ENCODE measurements at regions not wholly inside any gene's neighbourhood (a gene's known extent, or its start where the extent isn't known, plus 50 kb on each side); places are given as distances from the start of the nearest gene placed in this dataset.
A peak's percentile ranks its signal among the peaks of the same experiment; 100 is the strongest.

DNA sequence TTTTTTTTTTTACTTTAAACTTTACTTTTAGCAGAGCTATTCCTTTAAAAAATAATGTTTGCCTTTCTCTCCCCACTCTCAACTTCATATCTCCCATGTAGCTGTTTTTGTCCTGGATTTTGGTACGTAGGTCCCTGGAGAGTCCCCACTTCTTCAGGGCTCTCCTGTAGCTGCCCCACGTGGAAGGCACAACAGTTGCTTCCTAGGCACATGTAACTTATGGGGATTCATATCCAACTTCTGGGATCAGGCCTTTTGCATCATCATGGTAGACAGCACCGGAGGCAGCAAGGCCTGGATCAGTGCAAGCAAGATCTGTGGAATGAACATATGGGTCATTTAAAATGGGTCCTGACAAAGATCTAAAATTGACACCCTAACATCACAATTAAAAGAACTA is 95.7 kb downstream of the ACAA2 start:
- Histone ChIP-seq H3K36me3 (ENCODE audit: control insufficient read depth, insufficient read depth, low read length) (no peaks in the 10 kb centered on the region), H3K27me3 (ENCODE audit: control insufficient read depth, insufficient read depth, low read length) (no peaks in the 10 kb centered on the region), H3K9me3 (ENCODE audit: control insufficient read depth, insufficient read depth, low read depth, low read length) (no peaks in the 10 kb centered on the region), H3K27ac (ENCODE audit: low read depth, low read length) (no peak overlapping the region), H3K4me1 (ENCODE audit: control insufficient read depth, insufficient read depth, low read length) (no peaks in the 10 kb centered on the region), H3K9ac (ENCODE audit: low read length) (no peak overlapping the region), H3K4me3 (ENCODE audit: low read depth, low read length) (no peak overlapping the region)

DNA sequence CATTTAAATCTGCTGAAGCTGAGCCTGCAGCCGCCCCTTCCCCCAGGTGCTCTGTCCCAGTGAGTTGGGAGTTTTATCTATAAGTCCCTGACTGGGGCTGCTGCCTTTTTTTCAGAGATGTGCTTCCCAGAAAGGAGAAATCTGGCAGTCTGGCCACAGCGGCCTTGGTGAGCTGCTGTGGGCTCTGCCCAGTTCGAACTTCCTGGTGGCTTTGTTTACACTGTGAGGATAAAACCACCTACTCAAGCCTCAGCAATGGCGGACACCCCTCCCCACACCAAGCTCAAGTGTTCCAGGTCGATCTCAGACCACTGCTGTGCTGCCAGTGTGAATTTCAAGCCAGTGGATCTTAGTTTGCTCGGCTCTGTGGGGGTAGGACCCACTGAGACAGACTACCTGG is 97.3 kb downstream of the ACAA2 start:
- Histone ChIP-seq H3K4me1 (ENCODE audit: control insufficient read depth, insufficient read depth, low read length) (no peaks in the 10 kb centered on the region), H3K27me3 (ENCODE audit: control insufficient read depth, insufficient read depth, low read length) (no peaks in the 10 kb centered on the region), H3K9me3 (ENCODE audit: control insufficient read depth, insufficient read depth, low read depth, low read length) (no peaks in the 10 kb centered on the region), H3K27ac (ENCODE audit: low read depth, low read length) (no peak overlapping the region), H3K9ac (ENCODE audit: low read length) (no peak overlapping the region), H3K4me3 (ENCODE audit: low read depth, low read length) (no peak overlapping the region), H3K36me3 (ENCODE audit: control insufficient read depth, insufficient read depth, low read length) (no peaks in the 10 kb centered on the region)

DNA sequence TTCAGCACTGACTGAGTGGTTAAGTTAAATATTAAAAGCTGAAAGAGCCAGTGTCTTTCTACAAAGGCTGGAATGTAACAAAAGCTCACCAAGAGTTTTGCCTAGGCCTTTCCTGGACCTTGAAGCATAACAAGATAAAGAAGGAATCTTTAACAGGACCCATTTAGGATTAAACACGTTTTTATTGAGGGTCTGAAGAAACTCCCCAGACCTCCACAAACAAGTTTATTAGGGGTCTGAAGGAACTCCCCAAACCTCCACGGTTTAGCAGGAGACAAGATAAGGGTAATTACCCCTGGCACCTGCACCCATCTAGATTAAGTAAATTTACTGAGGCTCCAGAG is 104.0 kb downstream of the ACAA2 start:
- Histone ChIP-seq H3K36me3 (ENCODE audit: control insufficient read depth, insufficient read depth, low read length) (no peaks in the 10 kb centered on the region), H3K4me1 (ENCODE audit: control insufficient read depth, insufficient read depth, low read length) (no peaks in the 10 kb centered on the region; the same call in 1 of the 2 replicates), H3K27me3 (ENCODE audit: control insufficient read depth, insufficient read depth, low read length) (no peaks in the 10 kb centered on the region), H3K9me3 (ENCODE audit: control insufficient read depth, insufficient read depth, low read depth, low read length) (no peaks in the 10 kb centered on the region), H3K27ac (ENCODE audit: low read depth, low read length) (no peak overlapping the region), H3K9ac (ENCODE audit: low read length) (no peak overlapping the region), H3K4me3 (ENCODE audit: low read depth, low read length) (no peak overlapping the region)

DNA sequence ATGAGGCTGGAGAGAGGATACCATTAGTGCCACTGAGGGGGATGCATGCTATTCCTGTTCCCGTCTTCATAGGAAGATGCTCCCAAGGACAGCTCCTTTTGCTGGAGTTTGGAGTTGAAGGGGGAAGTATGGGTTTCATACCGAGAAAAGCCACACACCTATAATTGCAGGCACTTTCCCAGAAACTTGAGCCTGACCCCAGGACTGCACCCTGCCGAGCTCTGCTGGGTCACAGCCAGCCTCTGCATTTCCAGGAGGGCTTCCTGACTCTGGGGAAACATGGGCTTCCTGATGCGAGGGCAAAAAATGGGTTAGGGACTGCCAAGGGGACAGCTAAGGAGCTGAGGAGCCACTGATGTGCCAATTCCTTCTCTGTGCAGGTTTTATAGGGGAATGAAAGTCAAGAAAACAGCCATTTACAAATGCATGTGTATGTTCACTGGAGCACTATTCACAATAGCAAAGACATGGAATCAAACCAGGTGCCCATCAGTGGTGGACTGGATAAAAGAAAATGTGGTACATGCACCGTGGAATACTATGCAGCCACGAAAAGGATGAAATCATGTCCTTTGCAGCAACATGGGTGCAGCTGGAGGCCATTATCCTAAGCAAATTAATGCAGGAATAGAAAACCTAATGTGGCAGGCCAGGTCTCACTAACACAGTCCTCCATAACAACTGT is 104.5 kb downstream of the ACAA2 start:
- no peaks in the 10 kb centered on the region for H3K36me3 ChIP-seq (ENCODE audit: control insufficient read depth, insufficient read depth, low read length)
- H3K4me1 ChIP-seq (ENCODE audit: control insufficient read depth, insufficient read depth, low read length) = no peaks in the 10 kb centered on the region; the same call in 1 of the 2 replicates
- H3K9ac ChIP-seq (ENCODE audit: low read length) = no peak overlapping the region
- H3K27me3 ChIP-seq (ENCODE audit: control insufficient read depth, insufficient read depth, low read length) = no peaks in the 10 kb centered on the region
- H3K4me3 ChIP-seq (ENCODE audit: low read depth, low read length) = no peak overlapping the region
- no peaks in the 10 kb centered on the region for H3K9me3 ChIP-seq (ENCODE audit: control insufficient read depth, insufficient read depth, low read depth, low read length)
- H3K27ac ChIP-seq (ENCODE audit: low read depth, low read length) = no peak overlapping the region

DNA sequence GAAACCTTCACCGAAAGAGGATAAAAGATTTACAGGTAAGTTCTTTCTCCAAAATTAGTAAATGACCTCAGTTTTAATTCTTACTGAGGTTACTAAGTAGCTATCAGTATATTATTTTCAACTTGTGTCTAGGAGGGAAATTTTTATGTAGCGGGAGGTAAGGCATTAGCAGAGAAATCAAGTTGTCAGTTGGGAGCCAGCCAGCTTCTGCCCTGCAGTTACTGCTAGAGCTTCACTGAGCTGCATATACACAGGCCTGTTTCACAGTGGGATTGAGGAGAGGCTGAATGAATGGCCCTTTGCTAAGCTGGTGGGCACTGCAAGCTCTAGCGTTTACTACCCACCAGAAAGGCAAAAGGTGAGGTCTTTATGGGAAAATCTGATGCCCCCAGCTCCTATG is 105.7 kb downstream of the ACAA2 start:
- H3K36me3 ChIP-seq (ENCODE audit: control insufficient read depth, insufficient read depth, low read length) = no peaks in the 10 kb centered on the region
- no peak overlapping the region for H3K9ac ChIP-seq (ENCODE audit: low read length)
- H3K9me3 ChIP-seq (ENCODE audit: control insufficient read depth, insufficient read depth, low read depth, low read length) = no peaks in the 10 kb centered on the region
- H3K27ac ChIP-seq (ENCODE audit: low read depth, low read length) = no peak overlapping the region
- H3K4me3 ChIP-seq (ENCODE audit: low read depth, low read length) = no peak overlapping the region
- H3K4me1 ChIP-seq (ENCODE audit: control insufficient read depth, insufficient read depth, low read length) = no peaks in the 10 kb centered on the region; the same call in 1 of the 2 replicates
- H3K27me3 ChIP-seq (ENCODE audit: control insufficient read depth, insufficient read depth, low read length) = no peaks in the 10 kb centered on the region

DNA sequence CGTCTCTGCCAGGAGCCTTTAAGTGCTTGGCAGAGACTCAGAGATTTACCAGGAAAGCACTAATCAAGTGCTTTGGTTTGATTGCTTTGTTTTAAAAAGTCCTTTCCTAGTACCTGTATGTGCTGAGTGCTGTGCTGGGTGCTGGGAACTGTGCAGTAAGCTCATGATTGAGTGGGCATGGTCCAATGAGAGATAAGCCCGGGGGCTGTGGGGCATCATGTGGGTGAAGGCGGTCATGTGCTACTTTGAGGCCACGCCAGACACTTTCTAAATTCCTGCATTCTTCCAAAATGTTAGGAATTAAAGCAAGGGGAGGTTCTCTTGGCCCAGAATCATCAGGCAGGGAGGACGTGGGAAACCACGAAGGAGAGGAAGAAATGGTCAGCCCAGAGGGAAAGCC is 109.0 kb downstream of the ACAA2 start:
- Histone ChIP-seq H3K27me3 (ENCODE audit: control insufficient read depth, insufficient read depth, low read length) (no peaks in the 10 kb centered on the region), H3K4me3 (ENCODE audit: low read depth, low read length) (no peak overlapping the region), H3K9ac (ENCODE audit: low read length) (no peak overlapping the region), H3K27ac (ENCODE audit: low read depth, low read length) (no peak overlapping the region), H3K9me3 (ENCODE audit: control insufficient read depth, insufficient read depth, low read depth, low read length) (no peaks in the 10 kb centered on the region), H3K4me1 (ENCODE audit: control insufficient read depth, insufficient read depth, low read length) (no peaks in the 10 kb centered on the region; the same call in 1 of the 2 replicates), H3K36me3 (ENCODE audit: control insufficient read depth, insufficient read depth, low read length) (no peaks in the 10 kb centered on the region)

DNA sequence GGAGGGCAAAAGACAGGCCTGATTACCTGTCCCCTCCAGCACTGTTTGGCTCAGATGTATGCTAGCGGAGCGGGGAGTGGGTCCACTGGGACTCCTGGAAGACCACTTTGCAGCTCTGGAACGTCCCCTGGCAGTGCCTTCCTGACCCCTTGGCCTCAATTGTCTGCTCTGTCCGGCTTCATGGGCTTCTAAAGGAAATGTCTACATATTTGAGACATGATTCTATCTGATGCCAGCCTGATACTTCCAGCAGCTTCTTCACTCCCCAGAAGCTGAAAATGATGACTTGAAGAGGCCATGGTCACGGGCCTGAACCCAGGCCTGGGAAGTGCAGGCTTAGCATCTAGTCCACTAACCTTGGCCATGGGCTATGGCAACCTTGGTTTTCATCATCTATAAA is 112.1 kb downstream of the ACAA2 start:
- no peak overlapping the region for H3K9ac ChIP-seq (ENCODE audit: low read length)
- no peaks in the 10 kb centered on the region for H3K9me3 ChIP-seq (ENCODE audit: control insufficient read depth, insufficient read depth, low read depth, low read length)
- H3K27me3 ChIP-seq (ENCODE audit: control insufficient read depth, insufficient read depth, low read length) = no peaks in the 10 kb centered on the region
- peaks cover 19% of the 10 kb centered on the region for H3K4me1 ChIP-seq (ENCODE audit: control insufficient read depth, insufficient read depth, low read length)
- H3K36me3 ChIP-seq (ENCODE audit: control insufficient read depth, insufficient read depth, low read length) = no peaks in the 10 kb centered on the region
- H3K4me3 ChIP-seq (ENCODE audit: low read depth, low read length) = no peak overlapping the region
- no peak overlapping the region for H3K27ac ChIP-seq (ENCODE audit: low read depth, low read length)

DNA sequence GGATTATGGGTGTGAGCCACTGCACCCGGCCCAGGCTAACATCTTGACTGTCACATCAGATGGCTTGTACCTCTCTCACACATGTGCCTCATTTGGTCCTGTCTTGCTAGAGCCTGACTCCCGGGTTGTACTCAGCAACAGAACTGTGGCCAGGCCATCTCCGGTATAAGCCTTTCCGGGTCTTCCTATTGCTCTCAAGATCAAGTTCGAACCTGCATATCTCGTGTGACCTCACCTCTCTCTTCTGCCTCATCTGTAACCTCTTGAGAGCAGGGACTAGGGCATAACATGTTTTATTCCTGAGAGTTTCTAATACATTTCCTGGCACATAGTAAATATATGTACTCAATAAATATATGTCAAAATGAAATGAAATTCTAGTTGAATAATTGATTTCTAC is 114.0 kb downstream of the ACAA2 start:
- no peaks in the 10 kb centered on the region for H3K36me3 ChIP-seq (ENCODE audit: control insufficient read depth, insufficient read depth, low read length)
- H3K4me3 ChIP-seq (ENCODE audit: low read depth, low read length) = no peak overlapping the region
- no peaks in the 10 kb centered on the region for H3K27me3 ChIP-seq (ENCODE audit: control insufficient read depth, insufficient read depth, low read length)
- no peaks in the 10 kb centered on the region for H3K9me3 ChIP-seq (ENCODE audit: control insufficient read depth, insufficient read depth, low read depth, low read length)
- H3K9ac ChIP-seq (ENCODE audit: low read length) = no peak overlapping the region
- H3K4me1 ChIP-seq (ENCODE audit: control insufficient read depth, insufficient read depth, low read length) = peaks cover 19% of the 10 kb centered on the region
- no peak overlapping the region for H3K27ac ChIP-seq (ENCODE audit: low read depth, low read length)

DNA sequence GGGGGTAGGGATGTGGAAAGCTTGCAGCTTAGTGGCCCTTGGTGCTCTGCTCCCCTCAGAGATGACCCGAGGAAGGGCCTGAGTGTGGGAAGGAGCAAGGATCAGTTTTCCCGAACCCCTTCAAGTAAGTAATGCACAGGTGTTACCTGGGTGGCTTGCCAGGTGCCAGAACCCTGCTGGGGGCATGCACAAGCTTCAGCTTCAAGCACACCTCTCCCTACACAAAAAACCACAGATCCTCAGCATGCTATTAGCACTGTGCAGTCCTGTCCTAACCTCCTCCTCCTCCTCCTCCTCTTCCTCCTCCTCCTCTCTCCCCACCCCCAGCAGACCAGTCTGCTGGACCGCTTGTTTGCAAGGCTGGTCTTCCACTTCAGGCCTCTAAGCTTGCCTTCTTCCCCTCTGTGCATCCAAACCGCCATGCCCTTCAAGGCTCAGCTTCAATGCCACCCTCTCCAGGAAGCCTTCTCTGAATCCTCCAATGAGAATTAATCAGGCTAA is 114.8 kb downstream of the ACAA2 start:
- Histone ChIP-seq H3K4me3 (ENCODE audit: low read depth, low read length) (no peak overlapping the region), H3K9me3 (ENCODE audit: control insufficient read depth, insufficient read depth, low read depth, low read length) (no peaks in the 10 kb centered on the region), H3K9ac (ENCODE audit: low read length) (no peak overlapping the region), H3K27me3 (ENCODE audit: control insufficient read depth, insufficient read depth, low read length) (no peaks in the 10 kb centered on the region), H3K36me3 (ENCODE audit: control insufficient read depth, insufficient read depth, low read length) (no peaks in the 10 kb centered on the region), H3K27ac (ENCODE audit: low read depth, low read length) (no peak overlapping the region), H3K4me1 (ENCODE audit: control insufficient read depth, insufficient read depth, low read length) (peaks cover 19% of the 10 kb centered on the region)

DNA sequence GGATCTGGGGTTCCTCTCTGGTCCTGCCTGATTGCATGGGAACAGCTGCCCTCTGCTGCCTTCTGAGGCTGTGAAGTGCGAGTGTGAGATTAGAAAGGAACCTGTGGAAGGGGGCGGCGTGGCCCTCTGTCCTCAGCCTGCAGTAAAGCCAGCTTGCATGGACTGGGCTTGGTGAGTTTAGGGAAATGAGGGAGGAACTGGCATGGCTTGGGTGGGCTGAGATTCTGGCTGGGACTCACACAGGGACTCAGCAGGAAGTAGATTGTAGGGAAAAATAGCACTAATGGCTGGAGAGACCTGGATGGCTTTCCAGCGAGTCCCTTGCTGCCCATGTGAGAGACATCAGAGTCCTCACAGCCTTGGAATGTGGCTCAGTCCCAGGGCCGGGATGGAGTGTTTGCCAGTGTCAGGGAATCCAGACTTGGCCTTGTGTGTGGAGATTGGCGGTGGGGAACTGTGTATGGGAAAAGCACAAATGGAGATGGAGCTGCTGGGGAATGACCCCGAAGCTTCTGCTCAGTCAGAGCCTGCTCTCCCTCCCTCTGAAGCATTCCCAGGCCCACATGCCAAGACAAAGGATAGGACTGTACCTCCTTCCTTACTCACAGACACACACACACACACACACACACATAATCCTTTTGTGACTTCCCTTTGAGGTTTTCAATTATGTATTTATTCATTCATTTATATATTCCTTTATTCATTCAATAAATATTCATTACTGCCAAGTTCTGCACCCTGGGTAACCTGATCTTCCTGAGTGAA is 115.4 kb downstream of the ACAA2 start:
- H3K36me3 ChIP-seq (ENCODE audit: control insufficient read depth, insufficient read depth, low read length) = no peaks in the 10 kb centered on the region
- no peaks in the 10 kb centered on the region for H3K9me3 ChIP-seq (ENCODE audit: control insufficient read depth, insufficient read depth, low read depth, low read length)
- no peaks in the 10 kb centered on the region for H3K27me3 ChIP-seq (ENCODE audit: control insufficient read depth, insufficient read depth, low read length)
- peak overlapping the region; percentile 31 for H3K9ac ChIP-seq (ENCODE audit: low read length)
- H3K27ac ChIP-seq (ENCODE audit: low read depth, low read length) = no peak overlapping the region
- H3K4me1 ChIP-seq (ENCODE audit: control insufficient read depth, insufficient read depth, low read length) = peaks cover 19% of the 10 kb centered on the region
- no peak overlapping the region for H3K4me3 ChIP-seq (ENCODE audit: low read depth, low read length)

DNA sequence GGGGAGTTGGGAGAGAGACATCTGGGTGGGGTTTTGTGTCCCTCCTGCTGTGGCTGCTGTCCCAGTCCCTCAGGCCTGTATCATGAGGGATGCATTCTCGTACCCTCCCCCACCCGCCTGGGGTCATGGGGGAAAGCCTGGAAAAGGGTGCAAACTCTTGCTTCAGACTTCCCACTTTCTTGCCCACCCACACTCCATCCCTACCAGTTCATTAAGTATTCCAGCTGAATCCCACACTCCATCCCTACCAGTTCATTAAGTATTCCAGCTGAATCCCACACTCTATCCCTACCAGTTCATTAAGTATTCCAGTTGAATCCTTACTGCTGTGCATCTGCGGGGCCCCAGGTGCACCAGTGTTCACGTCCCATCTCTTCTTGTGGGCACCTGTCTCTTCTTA is 116.3 kb downstream of the ACAA2 start:
- Histone ChIP-seq H3K27me3 (ENCODE audit: control insufficient read depth, insufficient read depth, low read length) (no peaks in the 10 kb centered on the region), H3K4me3 (ENCODE audit: low read depth, low read length) (no peak overlapping the region), H3K9me3 (ENCODE audit: control insufficient read depth, insufficient read depth, low read depth, low read length) (no peaks in the 10 kb centered on the region), H3K27ac (ENCODE audit: low read depth, low read length) (no peak overlapping the region), H3K9ac (ENCODE audit: low read length) (no peak overlapping the region), H3K4me1 (ENCODE audit: control insufficient read depth, insufficient read depth, low read length) (peaks cover 19% of the 10 kb centered on the region), H3K36me3 (ENCODE audit: control insufficient read depth, insufficient read depth, low read length) (no peaks in the 10 kb centered on the region)
